DMS153 treated with DMSO at 0.1 percent for 48 hours (cell line): ENCODE measurements at regions not wholly inside any gene's neighbourhood (a gene's known extent, or its start where the extent isn't known, plus 50 kb on each side); places are given as distances from the start of the nearest gene placed in this dataset.

Experiments used
- DNase-seq: peaks from one replicate; lab custom pipeline; 2025; ENCODE audit not compliant: unreplicated experiment; lab: John Stamatoyannopoulos, UW

DNA sequence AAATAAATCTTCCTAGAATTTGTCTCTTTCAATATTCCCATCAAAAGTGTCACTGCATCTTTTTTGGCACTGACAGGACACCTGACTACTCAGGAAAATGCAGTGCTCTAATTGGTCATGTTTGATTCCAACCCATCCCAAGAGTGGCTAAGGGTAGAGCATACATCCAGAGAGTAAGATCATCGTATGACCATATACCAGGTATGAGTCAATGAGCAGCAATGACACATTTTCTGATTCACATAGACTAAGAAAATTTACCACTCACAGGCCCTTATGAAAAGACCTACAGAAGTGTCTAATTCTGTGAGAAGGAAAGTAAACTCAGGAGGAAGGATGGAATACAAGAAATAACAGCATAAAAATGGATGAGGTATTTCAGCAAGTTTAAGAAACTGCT, 434.2 kb downstream of the ZIC1 start:
- DNase-seq = no peak

GRCh38 chr3:147846293-147846692, 437.1 kb downstream of the ZIC1 start:
- no peak for DNase-seq

DNA sequence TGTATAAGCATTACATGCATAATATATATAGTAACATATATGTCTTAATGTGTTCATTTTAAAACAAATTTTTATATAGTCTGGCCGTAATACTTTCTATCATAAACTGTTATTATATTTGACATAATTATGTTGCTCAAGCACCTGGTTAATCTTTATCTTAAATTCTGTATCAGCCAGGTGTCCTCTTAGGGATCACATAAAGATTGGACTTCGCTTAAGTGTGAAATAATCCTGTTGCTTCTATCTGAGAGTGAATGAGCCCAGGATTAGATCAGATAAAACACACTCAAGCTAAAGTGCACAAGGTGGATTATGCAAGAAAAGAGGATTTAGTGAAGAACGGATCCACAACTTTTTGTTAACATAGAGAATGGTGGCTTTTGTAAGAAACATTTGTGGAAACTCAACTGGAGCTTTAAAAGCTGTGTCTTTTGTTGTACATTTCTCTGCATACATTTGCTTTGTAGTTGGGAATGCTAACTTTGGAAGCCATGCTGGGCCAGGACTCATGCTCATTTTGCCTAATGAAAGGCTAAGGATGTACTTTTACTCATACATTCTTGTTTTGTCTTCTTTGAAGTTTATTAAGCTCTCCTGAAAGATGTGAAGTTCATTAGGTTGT, 437.8 kb downstream of the ZIC1 start:
- no peak for DNase-seq

DNA sequence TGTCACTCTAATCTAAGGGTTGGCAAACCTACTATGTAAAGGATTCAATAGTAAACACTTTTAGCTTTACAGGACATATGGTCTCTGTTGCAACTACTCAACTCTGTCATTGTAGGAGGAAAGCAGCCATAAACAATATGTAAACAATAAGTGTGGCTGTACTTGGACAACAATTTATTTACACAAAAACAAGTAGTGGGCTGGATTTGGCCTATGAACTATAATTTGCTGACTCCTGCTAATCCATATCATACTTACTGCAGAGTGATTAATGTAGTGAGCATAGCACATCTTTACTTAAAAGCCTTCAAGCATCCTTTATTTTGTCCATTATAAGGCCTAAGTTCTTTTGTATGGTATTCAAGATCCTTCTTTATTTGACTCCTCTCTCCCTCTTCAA, 441.9 kb downstream of the ZIC1 start:
- DNase-seq = no peak

GRCh38 chr3:147854542-147854941, 445.4 kb downstream of the ZIC1 start:
- DNase-seq = no peak

DNA sequence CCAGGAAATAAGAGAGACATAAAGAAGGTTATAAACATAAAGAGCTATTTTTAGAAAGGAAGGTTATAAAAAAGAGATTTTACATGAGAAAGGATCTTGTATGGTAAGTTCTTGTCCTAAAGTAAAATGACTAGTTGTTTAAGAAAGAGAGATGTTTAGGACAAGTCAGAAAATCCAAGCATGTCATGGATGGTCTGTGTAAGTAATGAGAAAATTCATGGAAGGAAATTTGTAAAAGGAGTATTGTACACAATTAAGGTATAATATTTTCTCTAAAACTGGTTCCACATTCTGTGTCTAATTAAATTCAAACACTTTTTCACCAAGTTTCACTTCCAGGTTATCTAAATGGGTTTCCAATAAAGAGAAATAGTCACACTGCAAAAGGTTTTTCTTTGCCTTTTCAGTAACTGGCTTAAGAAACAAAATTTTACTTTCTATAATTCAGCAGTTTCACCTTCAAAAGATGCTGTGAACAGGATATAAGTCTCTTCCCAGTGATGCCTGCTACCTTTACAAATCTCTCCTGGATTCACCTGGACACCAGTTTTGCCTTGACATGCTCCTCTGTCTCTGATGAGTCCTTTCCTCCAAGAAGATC, 455.7 kb downstream of the ZIC1 start:
- no peak for DNase-seq

DNA sequence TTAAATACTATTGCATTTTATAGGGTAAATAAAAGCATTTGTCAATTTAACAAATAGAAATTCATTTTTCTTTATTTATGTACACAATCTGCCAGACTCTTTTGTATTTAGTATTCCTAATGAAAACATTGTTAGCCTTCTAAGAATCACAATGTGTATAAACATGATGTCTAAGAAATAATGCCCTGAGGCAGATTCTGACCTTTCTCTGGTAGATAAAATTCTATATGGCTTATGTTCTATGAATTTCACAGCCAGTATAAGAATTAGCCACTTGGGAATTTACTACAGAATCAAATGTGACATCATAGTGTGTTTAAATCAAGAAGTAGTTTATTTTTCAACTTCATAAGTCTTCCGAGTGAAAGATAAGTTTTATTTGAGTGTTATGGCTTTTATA, 457.4 kb downstream of the ZIC1 start:
- DNase-seq = no peak

GRCh38 chr3:147872568-147872967, 463.4 kb downstream of the ZIC1 start:
- DNase-seq = no peak

GRCh38 chr3:147875498-147875897, 466.3 kb downstream of the ZIC1 start:
- no peak for DNase-seq

- no peak for DNase-seq
Observed at GRCh38 chr3:147881933-147882332, 472.8 kb downstream of the ZIC1 start.

- no peak for DNase-seq
Observed at GRCh38 chr3:147886879-147887278, 477.7 kb downstream of the ZIC1 start.

GRCh38 chr3:147887797-147888196, 478.6 kb downstream of the ZIC1 start:
- no peak for DNase-seq

- no peak for DNase-seq
Observed at GRCh38 chr3:147890114-147890513, 480.9 kb downstream of the ZIC1 start.

DNA sequence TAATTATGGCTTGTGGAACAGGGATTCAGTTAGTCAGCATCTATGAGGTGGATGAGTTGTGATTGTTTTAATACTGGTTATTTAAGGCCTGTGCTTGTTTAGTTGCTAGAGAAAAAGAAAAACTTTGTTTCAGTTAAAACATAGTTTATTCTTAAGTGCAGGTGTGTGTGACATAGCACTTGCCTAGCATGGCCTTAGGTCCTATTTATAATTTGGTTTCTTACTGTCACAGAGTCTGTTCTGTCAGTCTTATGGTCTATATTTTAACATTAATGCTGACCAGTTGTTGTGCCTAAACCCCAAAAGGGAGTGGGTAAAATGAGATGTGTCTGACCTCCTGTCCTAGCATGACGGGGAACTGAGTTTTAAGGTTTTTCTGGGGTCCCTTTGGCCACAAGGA, 486.3 kb downstream of the ZIC1 start:
- no peak for DNase-seq

GRCh38 chr3:147900851-147901250, 491.7 kb downstream of the ZIC1 start:
- no peak for DNase-seq

GRCh38 chr3:147903026-147903425, 493.9 kb downstream of the ZIC1 start:
- DNase-seq = no peak

GRCh38 chr3:147904421-147904820, 495.3 kb downstream of the ZIC1 start:
- DNase-seq = no peak

DNA sequence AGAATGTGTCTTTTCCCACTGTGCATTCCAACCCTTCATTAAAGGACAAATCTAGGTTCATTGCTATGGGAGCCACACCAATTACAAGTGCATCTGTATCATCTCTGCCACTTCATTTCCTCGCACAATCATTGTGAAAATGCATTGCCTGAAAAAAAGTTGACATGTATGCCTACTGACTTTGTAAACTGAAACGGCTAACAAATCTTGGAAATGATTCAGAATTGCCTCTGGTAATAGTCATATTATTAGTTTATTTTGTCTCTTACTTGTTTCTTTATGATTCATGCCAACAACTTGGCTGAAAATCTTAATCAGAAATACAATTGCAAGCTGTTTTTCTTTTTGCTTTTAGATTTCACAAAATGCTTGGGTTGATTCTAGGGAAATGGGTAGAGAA, 497.1 kb downstream of the ZIC1 start:
- DNase-seq = no peak

GRCh38 chr3:147914532-147914931, 505.4 kb downstream of the ZIC1 start:
- no peak for DNase-seq

GRCh38 chr3:147915057-147915456, 505.9 kb downstream of the ZIC1 start:
- DNase-seq = no peak

DNA sequence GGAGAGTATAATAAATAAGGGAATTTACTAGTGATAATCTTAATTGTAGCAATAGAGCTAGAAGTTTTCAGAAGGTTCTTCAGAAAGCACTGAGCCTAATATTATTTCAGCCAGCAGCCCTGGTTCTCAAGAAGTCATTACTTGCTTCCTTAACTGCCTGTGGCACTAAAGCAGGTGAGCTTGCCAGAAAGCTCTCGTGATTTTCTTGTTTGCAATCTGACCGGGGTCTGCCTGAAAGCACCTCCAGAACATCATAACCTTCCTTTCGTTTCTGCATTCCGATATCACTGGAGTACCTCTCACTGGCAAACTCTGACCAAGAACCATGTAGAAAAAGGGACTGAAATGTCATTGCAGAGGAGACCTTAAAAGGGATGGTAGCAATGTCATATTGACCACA, 510.3 kb downstream of the ZIC1 start:
- DNase-seq = no peak

DNA sequence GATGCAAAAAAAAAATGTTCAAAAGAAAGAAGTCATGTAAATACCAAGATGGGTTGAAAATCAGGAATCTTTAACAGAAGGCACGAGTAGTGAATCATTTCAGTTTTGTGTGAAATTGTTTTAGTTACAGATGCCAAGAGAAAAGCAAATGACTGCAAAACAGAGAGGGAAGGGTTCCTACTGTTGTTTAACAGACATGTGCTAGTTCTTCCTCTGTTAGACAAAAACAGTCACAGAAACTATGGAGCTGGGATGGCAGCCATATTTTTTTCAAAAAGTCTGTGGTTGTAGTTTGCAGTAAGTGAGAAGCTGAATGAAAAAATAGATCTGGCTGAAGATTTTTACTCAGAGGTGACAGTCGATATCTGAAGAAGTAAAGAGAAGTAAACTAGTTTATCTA, 511.9 kb downstream of the ZIC1 start:
- no peak for DNase-seq

GRCh38 chr3:147924755-147925154, 515.6 kb downstream of the ZIC1 start:
- no peak for DNase-seq
